ENCODE measurements at regions not wholly inside any gene's neighbourhood (a gene's known extent, or its start where the extent isn't known, plus 50 kb on each side); places are given as distances from the start of the nearest gene placed in this dataset.

GRCh38 chr9:106587042-106587441, 275.9 kb upstream of the ZNF462 start:
- no peak for DNase-seq (ENCODE audit: low read depth in 2 of 3, low spot score in 1 of 3)

- no peak for DNase-seq (ENCODE audit: low read depth in 2 of 3, low spot score in 1 of 3)
These were observed 274.3 kb upstream of the ZNF462 start for GRCh38 chr9:106588626-106589025.

- DNase-seq (ENCODE audit: low read depth in 2 of 3, low spot score in 1 of 3), result no peak
These were observed 272.0 kb upstream of the ZNF462 start for GRCh38 chr9:106590759-106591505.

- no peak for DNase-seq (ENCODE audit: low read depth in 2 of 3, low spot score in 1 of 3)
These were observed 269.8 kb upstream of the ZNF462 start for GRCh38 chr9:106593201-106593600.

GRCh38 chr9:106596984-106597383, 266.0 kb upstream of the ZNF462 start:
- DNase-seq (ENCODE audit: low read depth in 2 of 3, low spot score in 1 of 3), result no peak

GRCh38 chr9:106600955-106601560, 261.9 kb upstream of the ZNF462 start:
- no peak for DNase-seq (ENCODE audit: low read depth in 2 of 3, low spot score in 1 of 3)

GRCh38 chr9:106602344-106602743, 260.6 kb upstream of the ZNF462 start:
- DNase-seq (ENCODE audit: low read depth in 2 of 3, low spot score in 1 of 3), result no peak

- DNase-seq (ENCODE audit: low read depth in 2 of 3, low spot score in 1 of 3), result no peak
These were observed 249.7 kb upstream of the ZNF462 start for GRCh38 chr9:106613250-106613737.

GRCh38 chr9:106615118-106615889, 247.7 kb upstream of the ZNF462 start:
- DNase-seq (ENCODE audit: low read depth in 2 of 3, low spot score in 1 of 3), result no peak

GRCh38 chr9:106616026-106616425, 246.9 kb upstream of the ZNF462 start:
- no peak for DNase-seq (ENCODE audit: low read depth in 2 of 3, low spot score in 1 of 3)

- no peak for DNase-seq (ENCODE audit: low read depth in 2 of 3, low spot score in 1 of 3)
These were observed 246.1 kb upstream of the ZNF462 start for GRCh38 chr9:106616851-106617345.

GRCh38 chr9:106619211-106619610, 243.8 kb upstream of the ZNF462 start:
- no peak for DNase-seq (ENCODE audit: low read depth in 2 of 3, low spot score in 1 of 3)

- no peak for DNase-seq (ENCODE audit: low read depth in 2 of 3, low spot score in 1 of 3)
These were observed 242.9 kb upstream of the ZNF462 start for GRCh38 chr9:106620081-106620480.

- no peak for DNase-seq (ENCODE audit: low read depth in 2 of 3, low spot score in 1 of 3)
These were observed 242.1 kb upstream of the ZNF462 start for GRCh38 chr9:106620866-106621265.

GRCh38 chr9:106621313-106622163, 241.4 kb upstream of the ZNF462 start:
- no peak for DNase-seq (ENCODE audit: low read depth in 2 of 3, low spot score in 1 of 3)

- no peak for DNase-seq (ENCODE audit: low read depth in 2 of 3, low spot score in 1 of 3)
These were observed 240.8 kb upstream of the ZNF462 start for GRCh38 chr9:106622164-106622487.

- no peak for DNase-seq (ENCODE audit: low read depth in 2 of 3, low spot score in 1 of 3)
These were observed 239.4 kb upstream of the ZNF462 start for GRCh38 chr9:106623558-106623957.

- DNase-seq (ENCODE audit: low read depth in 2 of 3, low spot score in 1 of 3), result no peak
These were observed 237.6 kb upstream of the ZNF462 start for GRCh38 chr9:106625259-106625789.

- DNase-seq (ENCODE audit: low read depth in 2 of 3, low spot score in 1 of 3), result no peak
These were observed 236.0 kb upstream of the ZNF462 start for GRCh38 chr9:106626936-106627335.

- DNase-seq (ENCODE audit: low read depth in 2 of 3, low spot score in 1 of 3), result no peak
These were observed 230.3 kb upstream of the ZNF462 start for GRCh38 chr9:106632621-106633020.

- DNase-seq (ENCODE audit: low read depth in 2 of 3, low spot score in 1 of 3), result no peak
These were observed 228.8 kb upstream of the ZNF462 start for GRCh38 chr9:106634183-106634582.
